ENCODE measurements at regions not wholly inside any gene's neighbourhood (a gene's known extent, or its start where the extent isn't known, plus 50 kb on each side); places are given as distances from the start of the nearest gene placed in this dataset.

- TF ChIP-seq CTCF (IDR thresholded peaks at IDR 0.05) (no peak), POLR2AphosphoS5 (IDR thresholded peaks at IDR 0.05; ENCODE audit: low read depth, low read length) (no peak), REST (IDR thresholded peaks at IDR 0.05; ENCODE audit: insufficient read depth in 1 of 2, low read depth in 2 of 2, low read length in 1 of 2) (no peak), TCF7L2 (IDR thresholded peaks at IDR 0.05; ENCODE audit: low read depth, low read length) (no peak), SIN3A (IDR thresholded peaks at IDR 0.05; ENCODE audit: borderline replicate concordance, insufficient read depth, low read depth, low read length) (no peak)
Observed at GRCh38 chr6:43978473-43979346, 148.5 kb downstream of the MRPL14 start.

Measured in Panc1 (cell line).